Panc1 (cell line): ENCODE measurements at regions not wholly inside any gene's neighbourhood (a gene's known extent, or its start where the extent isn't known, plus 50 kb on each side); places are given as distances from the start of the nearest gene placed in this dataset.

Experiments used
- CTCF ChIP-seq: fragments of 450-650 bp; IDR thresholded peaks from 2 replicates; pipeline ENCODE4 v1.5.1; 2017; ENCODE audit warnings: mild to moderate bottlenecking
- POLR2AphosphoS5 ChIP-seq: IDR thresholded peaks from 2 replicates; pipeline ENCODE4 v1.6.1; 2012; ENCODE audit warnings: mild to moderate bottlenecking, low read depth, low read length, moderate library complexity
- TF ChIP-seq, protein P1 (sequence below), 2 experiments: IDR thresholded peaks; 2 replicates each; pipeline ENCODE4 v1.6.1; 2011 to 2012; ENCODE audit warnings: low read depth in 2 of 2, control low read depth in 1 of 2, low read length in 1 of 2, mild to moderate bottlenecking in 1 of 2, moderate library complexity in 1 of 2; ENCODE audit not compliant: insufficient read depth in 1 of 2

DNA sequence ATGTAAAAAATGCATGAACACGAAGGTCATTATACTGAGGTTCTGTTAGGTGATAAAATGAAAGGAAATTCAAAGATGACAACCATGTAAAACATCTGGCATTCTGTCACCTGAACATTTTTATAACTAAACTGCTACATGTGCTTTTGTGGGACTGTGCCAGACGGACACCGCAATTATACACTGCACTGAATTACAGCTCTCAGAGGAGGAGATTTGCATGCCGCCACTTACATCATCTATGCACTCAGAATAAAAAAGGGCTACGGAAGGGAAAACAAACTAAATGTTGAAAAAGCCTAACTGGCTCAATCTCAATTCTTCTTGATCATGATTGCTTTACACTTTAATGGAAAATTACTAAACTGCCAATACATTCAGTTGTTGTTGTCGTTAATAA, 614.0 kb upstream of the EYS start:
- TF ChIP-seq CTCF (no peak), POLR2AphosphoS5 (no peak)
- TF ChIP-seq, protein P1, sequence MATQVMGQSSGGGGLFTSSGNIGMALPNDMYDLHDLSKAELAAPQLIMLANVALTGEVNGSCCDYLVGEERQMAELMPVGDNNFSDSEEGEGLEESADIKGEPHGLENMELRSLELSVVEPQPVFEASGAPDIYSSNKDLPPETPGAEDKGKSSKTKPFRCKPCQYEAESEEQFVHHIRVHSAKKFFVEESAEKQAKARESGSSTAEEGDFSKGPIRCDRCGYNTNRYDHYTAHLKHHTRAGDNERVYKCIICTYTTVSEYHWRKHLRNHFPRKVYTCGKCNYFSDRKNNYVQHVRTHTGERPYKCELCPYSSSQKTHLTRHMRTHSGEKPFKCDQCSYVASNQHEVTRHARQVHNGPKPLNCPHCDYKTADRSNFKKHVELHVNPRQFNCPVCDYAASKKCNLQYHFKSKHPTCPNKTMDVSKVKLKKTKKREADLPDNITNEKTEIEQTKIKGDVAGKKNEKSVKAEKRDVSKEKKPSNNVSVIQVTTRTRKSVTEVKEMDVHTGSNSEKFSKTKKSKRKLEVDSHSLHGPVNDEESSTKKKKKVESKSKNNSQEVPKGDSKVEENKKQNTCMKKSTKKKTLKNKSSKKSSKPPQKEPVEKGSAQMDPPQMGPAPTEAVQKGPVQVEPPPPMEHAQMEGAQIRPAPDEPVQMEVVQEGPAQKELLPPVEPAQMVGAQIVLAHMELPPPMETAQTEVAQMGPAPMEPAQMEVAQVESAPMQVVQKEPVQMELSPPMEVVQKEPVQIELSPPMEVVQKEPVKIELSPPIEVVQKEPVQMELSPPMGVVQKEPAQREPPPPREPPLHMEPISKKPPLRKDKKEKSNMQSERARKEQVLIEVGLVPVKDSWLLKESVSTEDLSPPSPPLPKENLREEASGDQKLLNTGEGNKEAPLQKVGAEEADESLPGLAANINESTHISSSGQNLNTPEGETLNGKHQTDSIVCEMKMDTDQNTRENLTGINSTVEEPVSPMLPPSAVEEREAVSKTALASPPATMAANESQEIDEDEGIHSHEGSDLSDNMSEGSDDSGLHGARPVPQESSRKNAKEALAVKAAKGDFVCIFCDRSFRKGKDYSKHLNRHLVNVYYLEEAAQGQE (IDR thresholded peaks at IDR 0.05; ENCODE audit: insufficient read depth in 1 of 2, low read depth in 2 of 2, low read length in 1 of 2), result no peak
